WTC11 (cell line): ENCODE measurements at regions not wholly inside any gene's neighbourhood (a gene's known extent, or its start where the extent isn't known, plus 50 kb on each side); places are given as distances from the start of the nearest gene placed in this dataset.

Experiments used
- ATAC-seq: fragments of 200-7000 bp; cut with Tn5 transposase; 2 replicates; pipeline ENCODE4 v1.10.0; 2021; ENCODE audit warnings: mild to moderate bottlenecking, moderate library complexity
- CTCF ChIA-PET: fragments of 300-600 bp; sonication (Branson Sonifier 250); formaldehyde crosslinking; loops from one replicate; lab custom pipeline; 2021; ENCODE audit warnings: antibody characterized with exemption; lab: Charles Lee
- POLR2A ChIA-PET: fragments of 350-600 bp; sonication (Branson Sonifier 250); formaldehyde crosslinking; loops from one replicate; lab custom pipeline; 2021; ENCODE audit warnings: antibody characterized with exemption; lab: Charles Lee
- DNase-seq: peaks from one replicate; pipeline ENCODE4 v3.0.0; 2021; ENCODE audit warnings: low spot score
- H3K27ac Mint-ChIP-seq: 2 replicates; pipeline ENCODE4 v1.8.0; 2021; ENCODE audit warnings: mixed read lengths
- H3K27me3 Mint-ChIP-seq: 2 replicates; pipeline ENCODE4 v1.8.0; 2021; ENCODE audit warnings: low read depth, mild to moderate bottlenecking, moderate library complexity, mixed read lengths
- H3K36me3 Mint-ChIP-seq: 2 replicates; pipeline ENCODE4 v1.8.0; 2021; ENCODE audit warnings: mixed read lengths
- H3K4me1 Mint-ChIP-seq: 2 replicates; pipeline ENCODE4 v1.8.0; 2022; ENCODE audit warnings: mixed read lengths
- H3K4me3 Mint-ChIP-seq: 2 replicates; pipeline ENCODE4 v1.8.0; 2021; ENCODE audit warnings: mild to moderate bottlenecking, moderate library complexity, mixed read lengths
- H3K9me3 Mint-ChIP-seq: 2 replicates; pipeline ENCODE4 v1.8.0; 2021; ENCODE audit warnings: mixed read lengths
- CREM ChIP-seq: sonication (generic); formaldehyde crosslinking; IDR thresholded peaks from 2 replicates; pipeline ENCODE4 v1.8.1; 2022; ENCODE audit warnings: mild to moderate bottlenecking, missing genetic modification reagents, moderate library complexity
- E2F5 ChIP-seq: sonication (generic); formaldehyde crosslinking; IDR thresholded peaks from 2 replicates; pipeline ENCODE4 v1.8.1; 2022; ENCODE audit warnings: mild to moderate bottlenecking, moderate library complexity, missing genetic modification reagents
- FOXP1 ChIP-seq: sonication (generic); formaldehyde crosslinking; IDR thresholded peaks from 2 replicates; pipeline ENCODE4 v1.8.0; 2022; ENCODE audit warnings: missing genetic modification reagents, mild to moderate bottlenecking, moderate library complexity, borderline replicate concordance
- HMGA2 ChIP-seq: fragments of 250-450 bp; sonication (Bioruptor Pico); IDR thresholded peaks from 2 replicates; pipeline ENCODE4 v1.4.0; 2021; ENCODE audit warnings: mild to moderate bottlenecking, moderate library complexity
- IRF1 ChIP-seq: sonication (generic); formaldehyde crosslinking; IDR thresholded peaks from 2 replicates; pipeline ENCODE4 v1.8.0; 2023; ENCODE audit warnings: missing genetic modification reagents
- IRF2 ChIP-seq: sonication (generic); formaldehyde crosslinking; IDR thresholded peaks from 2 replicates; pipeline ENCODE4 v1.8.0; 2022; ENCODE audit warnings: low read depth, missing genetic modification reagents, borderline replicate concordance
- MLX ChIP-seq: sonication (generic); formaldehyde crosslinking; IDR thresholded peaks from 2 replicates; pipeline ENCODE4 v1.8.1; 2023; ENCODE audit warnings: mild to moderate bottlenecking, missing genetic modification reagents, moderate library complexity
- NR2C2 ChIP-seq: sonication (generic); formaldehyde crosslinking; IDR thresholded peaks from 2 replicates; pipeline ENCODE4 v1.8.0; 2022; ENCODE audit warnings: mild to moderate bottlenecking, missing genetic modification reagents
- OVOL2 ChIP-seq: fragments of 250-450 bp; sonication (Bioruptor Pico); IDR thresholded peaks from 2 replicates; pipeline ENCODE4 v1.9.0; 2021; ENCODE audit warnings: mild to moderate bottlenecking, borderline replicate concordance
- SOX15 ChIP-seq: fragments of 250-450 bp; sonication (Bioruptor Pico); IDR thresholded peaks from 2 replicates; pipeline ENCODE4 v1.9.0; 2021; ENCODE audit warnings: mild to moderate bottlenecking
- TCF7 ChIP-seq: sonication (generic); formaldehyde crosslinking; IDR thresholded peaks from 2 replicates; pipeline ENCODE4 v1.8.0; 2022; ENCODE audit warnings: mild to moderate bottlenecking, low read depth, missing genetic modification reagents, moderate library complexity
- TP53 ChIP-seq: sonication (generic); formaldehyde crosslinking; IDR thresholded peaks from 2 replicates; pipeline ENCODE4 v1.8.1; 2023; ENCODE audit warnings: mild to moderate bottlenecking, missing genetic modification reagents
- USF2 ChIP-seq: sonication (generic); formaldehyde crosslinking; IDR thresholded peaks from 2 replicates; pipeline ENCODE4 v1.8.1; 2023; ENCODE audit warnings: mild to moderate bottlenecking, missing genetic modification reagents, moderate library complexity
- ZMAT4 ChIP-seq: fragments of 250-450 bp; sonication (Bioruptor Pico); IDR thresholded peaks from 2 replicates; pipeline ENCODE4 v1.9.0; 2021; ENCODE audit warnings: mild to moderate bottlenecking
- ZNF263 ChIP-seq: sonication (generic); formaldehyde crosslinking; IDR thresholded peaks from 2 replicates; pipeline ENCODE4 v1.8.1; 2022; ENCODE audit warnings: low read depth, mild to moderate bottlenecking, moderate library complexity, missing genetic modification reagents
- ZSCAN18 ChIP-seq: fragments of 250-450 bp; sonication (Bioruptor Pico); IDR thresholded peaks from 2 replicates; pipeline ENCODE4 v2.1.2; 2022; ENCODE audit warnings: mild to moderate bottlenecking, moderate library complexity

GRCh38 chr13:103703246-103703645, 637.0 kb upstream of the SLC10A2 start (continued):
- TF ChIP-seq OVOL2 (no peak), IRF2 (CRISPR knock-in tag) (no peak), SOX15 (CRISPR knock-in tag) (no peak)

GRCh38 chr13:103698000-103698399, 631.8 kb upstream of the SLC10A2 start:
- H3K27ac Mint-ChIP-seq, result no peak overlapping the region
- CTCF ChIA-PET, result no interaction called here
- ATAC-seq, result no peak
- POLR2A ChIA-PET, result no interaction called here
- H3K36me3 Mint-ChIP-seq, result no peaks in the 10 kb centered on the region
- H3K27me3 Mint-ChIP-seq, result no peaks in the 10 kb centered on the region
- TF ChIP-seq FOXP1 (no peak), ZMAT4 (CRISPR knock-in tag) (no peak), TP53 (CRISPR knock-in tag) (no peak), ZNF263 (CRISPR knock-in tag) (no peak), E2F5 (CRISPR knock-in tag) (no peak), OVOL2 (no peak), NR2C2 (CRISPR knock-in tag) (no peak), MLX (CRISPR knock-in tag) (no peak), USF2 (no peak), ZSCAN18 (CRISPR knock-in tag) (no peak), HMGA2 (CRISPR knock-in tag) (no peak), CREM (CRISPR knock-in tag) (no peak)
- H3K9me3 Mint-ChIP-seq, result no peaks in the 10 kb centered on the region
- no peak for DNase-seq
- peaks cover 13% of the 10 kb centered on the region for H3K4me1 Mint-ChIP-seq
- H3K4me3 Mint-ChIP-seq, result no peak overlapping the region

GRCh38 chr13:103695320-103695719, 629.1 kb upstream of the SLC10A2 start:
- DNase-seq (no peak), ATAC-seq (no peak)
- no peaks in the 10 kb centered on the region for H3K9me3 Mint-ChIP-seq
- CTCF ChIA-PET, result no interaction called here
- H3K4me1 Mint-ChIP-seq, result peaks cover 25% of the 10 kb centered on the region
- no peak for TF ChIP-seq TP53 (CRISPR knock-in tag)
- no peak for TF ChIP-seq TCF7 (CRISPR knock-in tag)
- no peak for TF ChIP-seq ZSCAN18 (CRISPR knock-in tag)
- no peak for TF ChIP-seq IRF1 (CRISPR knock-in tag)
- no peak for TF ChIP-seq IRF2 (CRISPR knock-in tag)
- H3K4me3 Mint-ChIP-seq, result no peak overlapping the region
- H3K27me3 Mint-ChIP-seq, result no peaks in the 10 kb centered on the region
- POLR2A ChIA-PET, result no interaction called here
- no peaks in the 10 kb centered on the region for H3K36me3 Mint-ChIP-seq
- H3K27ac Mint-ChIP-seq, result no peak overlapping the region
